HG02763 (cell line): ENCODE measurements at regions not wholly inside any gene's neighbourhood (a gene's known extent, or its start where the extent isn't known, plus 50 kb on each side); places are given as distances from the start of the nearest gene placed in this dataset.
A peak's percentile ranks its signal among the peaks of the same experiment; 100 is the strongest.
"Not testable (repeated sequence)": the region's sequence is repeated elsewhere in the genome, so short reads cannot be mapped to it uniquely, and the experiment has no call there.

Source experiments
- ATAC-seq: cut with Tn5 transposase; IDR thresholded peaks from one replicate; pipeline ENCODE4 v1.9.1; 2021; ENCODE audit warnings: mild to moderate bottlenecking, moderate library complexity; ENCODE audit not compliant: unreplicated experiment

DNA sequence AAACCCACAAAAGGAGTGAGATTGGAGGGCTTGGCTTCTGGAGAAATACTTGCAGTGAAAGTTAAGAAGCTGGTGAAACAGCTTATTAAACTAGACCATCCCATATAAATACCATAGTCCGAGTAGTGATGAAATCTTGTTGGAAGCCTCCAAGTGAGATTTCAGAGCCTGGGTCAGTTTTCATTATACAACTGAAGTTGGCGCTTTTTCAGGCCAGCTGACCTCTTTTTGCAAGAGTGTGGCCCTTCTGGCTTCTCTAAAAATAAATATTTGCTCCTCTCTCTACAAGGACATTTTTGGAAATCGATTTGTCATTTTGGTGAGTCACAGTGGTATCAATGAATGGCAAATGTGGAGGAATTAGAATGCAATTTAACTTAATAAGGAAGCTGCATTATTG is 51.2 kb upstream of the THRB start:
- ATAC-seq = no peak

DNA sequence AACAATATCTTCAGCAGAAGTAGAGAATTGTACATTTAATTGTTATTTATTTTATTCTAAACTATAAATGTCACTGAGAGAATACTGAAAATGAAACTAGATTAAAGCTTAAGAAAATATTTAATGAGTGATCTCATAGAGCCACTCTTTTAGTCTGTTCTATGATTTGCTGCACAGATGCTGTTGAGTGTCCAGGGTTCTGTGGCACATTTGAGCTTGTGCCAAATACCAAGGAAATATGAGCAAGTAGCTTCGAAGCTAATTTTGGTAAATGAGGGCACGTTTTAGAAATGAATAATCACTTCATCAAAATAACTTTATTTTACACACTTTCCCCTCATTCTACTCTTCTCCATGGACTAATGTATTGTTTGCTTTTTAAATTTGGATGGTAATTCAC is 53.6 kb upstream of the THRB start:
- no peak for ATAC-seq

- no peak for ATAC-seq
Measured at GRCh38 chr3:24550588-24550987, 55.9 kb upstream of the THRB start.

DNA sequence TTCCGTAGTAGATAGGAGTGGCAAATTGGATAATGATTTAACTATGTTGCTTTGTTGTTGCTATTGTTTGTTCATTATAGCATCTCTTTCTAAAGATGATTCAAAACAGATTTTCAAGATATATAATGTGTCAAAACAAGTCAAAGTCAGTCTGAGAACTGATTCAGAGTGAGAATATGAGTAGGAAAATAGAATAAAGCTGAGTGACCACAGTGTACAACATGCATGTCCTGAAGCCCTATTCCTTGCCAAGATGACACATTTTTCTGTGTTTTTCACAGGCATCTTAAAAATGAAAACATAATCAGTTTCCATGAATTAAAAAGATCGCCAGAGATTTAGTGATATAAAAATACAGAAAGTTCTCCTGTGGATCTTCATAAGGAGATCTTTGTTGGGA is 57.0 kb upstream of the THRB start:
- ATAC-seq = no peak

- peak; percentile 50 for ATAC-seq
Measured at GRCh38 chr3:24562895-24563294, 68.2 kb upstream of the THRB start.

- ATAC-seq = no peak
Measured at GRCh38 chr3:24565053-24565452, 70.4 kb upstream of the THRB start.

GRCh38 chr3:24565656-24566055 is 71.0 kb upstream of the THRB start:
- ATAC-seq = no peak

DNA sequence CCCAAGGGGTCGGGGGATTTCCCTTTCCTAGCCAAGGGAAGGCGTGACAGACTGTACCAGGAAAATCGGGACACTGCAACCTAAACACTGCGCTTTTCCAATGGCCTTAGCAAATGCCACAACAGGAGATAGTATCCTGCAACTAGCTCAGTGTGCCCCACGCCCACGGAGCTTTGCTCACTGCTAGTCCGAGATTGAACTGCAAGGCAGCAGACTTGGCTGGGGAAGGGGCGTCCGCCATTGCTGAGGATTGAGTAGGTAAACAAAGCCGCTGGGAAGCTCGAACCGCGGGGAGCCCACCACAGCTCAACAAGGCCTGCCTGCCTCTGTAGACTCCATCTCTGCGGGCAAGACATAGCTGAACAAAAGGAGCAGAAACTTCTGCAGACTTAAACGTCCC is 72.3 kb upstream of the THRB start:
- no peak for ATAC-seq

DNA sequence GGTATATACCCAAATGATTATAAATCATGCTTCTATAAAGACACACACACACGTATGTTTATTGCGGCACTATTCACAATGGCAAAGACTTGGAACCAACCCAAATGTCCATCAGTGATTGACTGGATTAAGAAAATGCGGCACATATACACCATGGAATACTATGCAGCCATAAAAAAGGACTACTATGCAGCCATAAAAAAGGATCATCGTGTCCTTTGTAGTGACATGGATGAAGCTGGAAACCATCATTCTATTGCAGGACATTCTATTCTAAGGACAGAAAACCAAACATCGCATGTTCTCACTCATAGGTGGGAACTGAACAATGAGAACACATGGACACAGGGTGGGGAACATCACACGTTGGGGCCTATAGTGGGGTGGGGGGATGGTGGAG is 77.8 kb upstream of the THRB start:
- not testable (repeated sequence) for ATAC-seq

GRCh38 chr3:24573576-24573975 is 78.9 kb upstream of the THRB start:
- ATAC-seq = no peak

DNA sequence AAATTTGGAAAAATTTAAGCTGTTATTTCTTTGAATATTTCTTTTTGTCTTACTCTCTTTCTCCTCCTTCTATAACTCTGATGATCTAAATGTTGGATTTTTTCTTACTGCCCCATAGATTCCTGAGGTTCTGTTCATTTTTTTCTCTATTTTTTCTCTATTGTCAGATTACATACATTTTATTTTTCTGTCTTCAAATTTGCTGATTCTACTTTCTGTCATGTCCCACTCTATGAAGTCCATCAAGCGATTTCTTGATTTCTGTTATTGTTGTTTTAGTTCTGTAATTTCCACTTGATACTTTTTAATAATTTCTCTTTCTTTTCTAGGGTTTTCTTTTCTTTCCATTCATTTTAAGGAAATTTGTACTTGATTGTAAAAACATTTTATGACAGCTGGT is 83.7 kb upstream of the THRB start:
- ATAC-seq = no peak

GRCh38 chr3:24578951-24579421 is 84.3 kb upstream of the THRB start:
- ATAC-seq = no peak

DNA sequence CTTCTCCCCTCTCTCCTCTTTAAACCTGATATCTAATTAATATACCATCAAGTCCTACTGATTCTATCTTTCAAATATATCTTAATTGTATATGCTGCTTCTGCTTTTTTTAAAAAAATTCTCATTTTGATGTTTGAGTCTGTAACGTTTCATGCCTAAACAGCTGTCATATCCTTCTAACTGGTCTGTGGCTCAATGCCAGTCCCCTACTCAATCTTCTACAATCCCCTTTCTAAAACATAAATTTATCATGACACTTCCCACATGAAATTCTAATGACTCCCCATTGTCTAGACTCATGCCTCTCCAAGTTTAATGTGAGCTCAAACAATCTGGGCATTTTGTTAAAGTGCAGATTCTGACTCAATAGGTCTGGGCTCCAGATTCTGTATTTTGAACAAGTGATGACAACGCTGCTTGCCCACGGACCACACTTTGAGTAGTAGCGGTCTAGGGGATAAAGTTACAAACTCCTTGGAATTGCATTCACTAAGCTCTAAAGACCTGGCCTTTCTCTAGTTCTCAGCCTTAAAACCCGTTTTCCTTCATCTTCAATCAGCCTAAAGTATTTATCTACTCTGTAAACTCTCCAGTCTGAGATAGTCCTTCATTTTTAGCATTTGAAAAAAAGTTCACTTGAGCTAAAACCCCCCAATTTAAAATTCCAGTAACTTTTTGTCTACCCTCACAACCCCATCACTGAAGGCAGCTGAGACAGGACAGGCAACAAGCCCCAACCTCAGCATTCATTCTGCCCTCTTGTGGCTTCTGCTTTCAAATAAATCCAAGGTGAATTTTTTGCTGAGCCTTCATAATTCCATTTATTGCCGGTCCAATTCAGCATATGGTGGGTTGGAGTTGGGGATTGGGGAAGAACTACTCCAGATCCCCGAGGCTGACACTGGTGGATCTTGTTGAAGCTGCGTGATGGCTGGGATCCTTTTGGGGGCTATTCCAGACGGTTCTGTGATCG is 88.1 kb upstream of the THRB start:
- ATAC-seq = no peak

- no peak for ATAC-seq
Measured at GRCh38 chr3:24586920-24587319, 92.3 kb upstream of the THRB start.

- ATAC-seq = no peak
Measured at GRCh38 chr3:24588629-24589512, 94.2 kb upstream of the THRB start.

GRCh38 chr3:24589513-24589851 is 94.8 kb upstream of the THRB start:
- ATAC-seq = no peak

DNA sequence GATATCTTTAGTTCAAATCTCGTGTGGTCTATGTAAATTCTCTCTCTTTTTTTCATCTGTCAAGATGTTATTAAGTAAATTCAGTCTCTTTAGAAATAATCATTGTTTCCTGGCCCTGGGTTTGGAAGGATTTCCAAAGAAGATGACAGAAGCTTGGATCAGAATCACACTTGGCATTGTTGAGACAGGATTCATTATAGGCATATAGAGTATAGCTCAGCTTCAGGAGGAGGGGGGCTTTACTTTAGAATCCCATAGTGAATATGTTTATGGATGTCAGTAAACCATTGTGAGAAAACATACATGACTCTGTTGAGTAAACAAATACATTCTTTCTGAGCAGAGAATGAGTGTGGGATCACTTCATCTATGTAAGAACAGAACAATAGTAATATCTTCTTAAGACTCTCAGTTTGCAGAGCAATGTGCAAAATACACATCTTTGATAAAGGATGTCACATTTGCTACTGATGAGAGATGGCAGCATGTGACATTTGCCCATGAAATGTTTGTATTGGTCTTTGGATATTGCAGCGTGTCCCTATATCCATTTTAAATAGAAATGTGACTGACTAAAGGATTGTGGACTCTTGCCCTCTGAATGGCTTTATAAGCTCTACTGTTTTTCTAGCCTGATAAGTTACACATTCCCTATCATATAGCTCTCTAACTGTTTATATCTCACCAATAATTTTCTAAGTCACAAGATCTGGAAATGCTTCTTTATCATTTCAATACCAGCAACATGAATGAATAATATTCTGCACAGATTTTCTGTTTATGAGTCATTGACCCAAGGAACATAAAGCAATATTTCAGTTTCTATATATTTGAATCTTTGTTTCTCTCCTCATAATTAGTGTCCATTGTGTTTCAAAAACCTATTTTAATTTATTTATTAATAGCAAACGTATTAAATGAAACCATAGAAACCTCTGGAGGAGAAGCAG is 95.6 kb upstream of the THRB start:
- ATAC-seq = no peak

DNA sequence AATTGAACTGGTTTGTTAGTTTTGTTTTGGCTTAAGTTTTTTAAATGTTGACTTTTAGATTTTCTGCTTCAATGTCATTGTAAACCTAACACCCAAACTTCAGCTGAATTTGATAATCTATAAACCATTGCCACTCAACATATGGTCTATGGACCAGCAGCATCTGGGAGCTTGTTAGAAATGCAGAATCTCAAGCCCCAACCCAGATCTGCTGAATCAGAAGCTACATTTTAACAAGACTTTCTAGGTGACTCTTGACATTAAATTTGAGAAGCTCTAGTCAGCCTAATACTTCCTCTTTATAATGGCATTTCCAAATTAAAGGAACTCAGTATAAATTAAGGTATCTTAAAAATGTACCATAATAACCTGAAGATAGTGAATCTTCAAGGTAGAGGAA is 96.5 kb upstream of the THRB start:
- ATAC-seq = no peak

DNA sequence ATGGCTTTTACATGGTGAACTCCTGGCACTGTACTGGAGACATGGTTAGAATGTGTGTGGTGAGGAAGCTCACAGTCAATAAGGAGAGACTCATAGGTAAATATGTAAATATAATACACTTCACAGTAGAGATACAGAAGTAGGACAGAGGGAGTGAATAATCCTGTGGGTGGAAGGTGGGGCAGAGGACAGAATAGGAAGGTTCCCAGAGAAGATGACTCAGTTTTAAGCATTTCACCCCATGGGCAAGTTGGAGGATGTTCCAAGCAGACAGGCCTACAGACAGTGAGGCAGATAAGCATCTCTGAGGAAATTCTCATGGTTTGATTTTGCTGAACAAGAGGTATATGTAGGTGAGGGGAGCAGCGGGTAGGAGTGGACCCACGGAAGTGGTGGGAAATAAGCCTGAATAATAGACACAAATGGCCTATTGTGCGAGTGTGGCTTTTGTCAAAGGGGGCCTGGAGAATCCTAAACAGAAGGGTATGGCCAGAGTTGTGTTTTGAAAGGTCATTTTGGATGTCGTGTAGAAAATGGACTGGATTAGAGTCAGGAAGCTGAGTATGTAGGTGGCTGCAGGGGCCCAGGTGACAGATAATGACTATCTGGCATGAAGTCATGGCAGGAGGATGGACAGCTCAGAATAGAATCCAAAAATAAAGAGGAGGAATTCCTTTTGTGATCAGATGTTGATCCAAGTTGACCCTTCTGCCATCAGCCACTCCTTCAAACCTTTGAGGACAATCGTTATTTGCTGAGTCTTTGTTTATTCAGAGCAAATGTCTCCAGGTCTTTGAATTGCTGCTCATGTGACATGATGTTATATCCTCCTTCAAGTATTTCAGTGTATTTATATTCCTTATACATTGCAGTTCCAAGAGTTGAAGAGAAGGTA is 97.3 kb upstream of the THRB start:
- ATAC-seq = no peak

- no peak for ATAC-seq
Measured at GRCh38 chr3:24594161-24594560, 99.5 kb upstream of the THRB start.
